ENCODE measurements at regions not wholly inside any gene's neighbourhood (a gene's known extent, or its start where the extent isn't known, plus 50 kb on each side); places are given as distances from the start of the nearest gene placed in this dataset.
"Not testable (repeated sequence)": the region's sequence is repeated elsewhere in the genome, so short reads cannot be mapped to it uniquely, and the experiment has no call there.

- H3K27me3 ChIP-seq (ENCODE audit: control insufficient read depth, insufficient read depth, low read length) = no peaks in the 10 kb centered on the region
- H3K4me3 ChIP-seq (ENCODE audit: low read depth, low read length) = no peak overlapping the region
- H3K36me3 ChIP-seq (ENCODE audit: control insufficient read depth, insufficient read depth, low read length) = no peaks in the 10 kb centered on the region
- no peak for TF ChIP-seq CTCF (IDR thresholded peaks at IDR 0.05; ENCODE audit: insufficient read depth, low read length, poor library complexity, severe bottlenecking)
- DNase-seq (ENCODE audit: low read depth) = no peak
These were observed 129.6 kb upstream of the MED14 start for GRCh38 chrX:40864972-40865371.

GRCh38 chrX:40866893-40867292 is 131.6 kb upstream of the MED14 start:
- Histone ChIP-seq H3K36me3 (ENCODE audit: control insufficient read depth, insufficient read depth, low read length) (no peaks in the 10 kb centered on the region), H3K27me3 (ENCODE audit: control insufficient read depth, insufficient read depth, low read length) (no peaks in the 10 kb centered on the region), H3K4me3 (ENCODE audit: low read depth, low read length) (no peak overlapping the region)
- no peak for TF ChIP-seq CTCF (IDR thresholded peaks at IDR 0.05; ENCODE audit: insufficient read depth, low read length, poor library complexity, severe bottlenecking)
- no peak for DNase-seq (ENCODE audit: low read depth)

- TF ChIP-seq CTCF (IDR thresholded peaks at IDR 0.05; ENCODE audit: insufficient read depth, low read length, poor library complexity, severe bottlenecking) = no peak
- Histone ChIP-seq H3K36me3 (ENCODE audit: control insufficient read depth, insufficient read depth, low read length) (no peaks in the 10 kb centered on the region), H3K4me3 (ENCODE audit: low read depth, low read length) (no peak overlapping the region), H3K27me3 (ENCODE audit: control insufficient read depth, insufficient read depth, low read length) (no peaks in the 10 kb centered on the region)
- DNase-seq (ENCODE audit: low read depth) = peak; percentile 39
These were observed 132.0 kb upstream of the MED14 start for GRCh38 chrX:40867352-40867751.

GRCh38 chrX:40868868-40869267 is 133.5 kb upstream of the MED14 start:
- no peak for TF ChIP-seq CTCF (IDR thresholded peaks at IDR 0.05; ENCODE audit: insufficient read depth, low read length, poor library complexity, severe bottlenecking)
- Histone ChIP-seq H3K36me3 (ENCODE audit: control insufficient read depth, insufficient read depth, low read length) (no peaks in the 10 kb centered on the region), H3K4me3 (ENCODE audit: low read depth, low read length) (no peak overlapping the region), H3K27me3 (ENCODE audit: control insufficient read depth, insufficient read depth, low read length) (no peaks in the 10 kb centered on the region)
- DNase-seq (ENCODE audit: low read depth) = no peak

GRCh38 chrX:40870982-40871381 is 135.6 kb upstream of the MED14 start:
- H3K36me3 ChIP-seq (ENCODE audit: control insufficient read depth, insufficient read depth, low read length); H3K27me3 ChIP-seq (ENCODE audit: control insufficient read depth, insufficient read depth, low read length); DNase-seq (ENCODE audit: low read depth); H3K4me3 ChIP-seq (ENCODE audit: low read depth, low read length): not testable (repeated sequence)

- H3K4me3 ChIP-seq (ENCODE audit: low read depth, low read length) = no peak overlapping the region
- H3K27me3 ChIP-seq (ENCODE audit: control insufficient read depth, insufficient read depth, low read length) = no peaks in the 10 kb centered on the region
- no peaks in the 10 kb centered on the region for H3K36me3 ChIP-seq (ENCODE audit: control insufficient read depth, insufficient read depth, low read length)
- no peak for DNase-seq (ENCODE audit: low read depth)
- no peak for TF ChIP-seq CTCF (IDR thresholded peaks at IDR 0.05; ENCODE audit: insufficient read depth, low read length, poor library complexity, severe bottlenecking)
These were observed 136.2 kb upstream of the MED14 start for GRCh38 chrX:40871385-40872082.
